A549 (cell line): ENCODE measurements at regions not wholly inside any gene's neighbourhood (a gene's known extent, or its start where the extent isn't known, plus 50 kb on each side); places are given as distances from the start of the nearest gene placed in this dataset.

ENCODE experiments used
- ATAC-seq, 2 experiments: fragments of 200-7000 bp in 1 of 2; fragments of >200 bp in 1 of 2; cut with Nextera tagmentation in 1 of 2; cut with Tn5 transposase in 1 of 2; 3 replicates each; pipeline versions ENCODE4 v1.8.0 to v1.9.1; 2018 to 2020; ENCODE audit warnings: mild to moderate bottlenecking in 1 of 2, moderate library complexity in 1 of 2
- CTCF ChIA-PET: fragments of 300-600 bp; sonication (Branson Sonifier 250); formaldehyde crosslinking; extraction: SDS; loops from one replicate; lab custom pipeline; 2021; ENCODE audit warnings: antibody characterized with exemption, inconsistent platforms; lab: Yijun Ruan, JAX
- POLR2A ChIA-PET: fragments of 350-600 bp; formaldehyde crosslinking; extraction: SDS; loops from one replicate; lab custom pipeline; 2021; ENCODE audit warnings: antibody characterized with exemption, inconsistent platforms; lab: Yijun Ruan, JAX
- DNase-seq, 2 experiments: peaks; one replicate each; pipeline versions ENCODE4 v3.0.0 to v3.0.0-alpha.2; 2011 to 2016; ENCODE audit warnings: low read depth in 1 of 2, low spot score in 1 of 2
- FAIRE-seq: peaks from 2 replicates; lab custom pipeline; 2011; peaks lifted over from hg19 to GRCh38; lab: Jason Lieb, UNC
- H3K27ac ChIP-seq, 2 experiments: fragments of >200 bp; sonication (Bioruptor Twin); formaldehyde crosslinking; 3 replicates each; pipeline ENCODE4 v1.5.1; 2016 to 2017
- H3K4me1 ChIP-seq: fragments of >200 bp; sonication (Bioruptor Twin); formaldehyde crosslinking; 3 replicates; pipeline ENCODE4 v1.6.1; 2016
- H3K4me2 ChIP-seq: fragments of >200 bp; sonication (Bioruptor Twin); formaldehyde crosslinking; 3 replicates; pipeline ENCODE4 v1.6.1; 2016
- H3K4me3 ChIP-seq: fragments of >200 bp; sonication (Bioruptor Twin); formaldehyde crosslinking; 3 replicates; pipeline ENCODE4 v1.5.1; 2016
- H3K9me3 ChIP-seq: fragments of >200 bp; sonication (Bioruptor Twin); formaldehyde crosslinking; 3 replicates; pipeline ENCODE4 v1.6.1; 2016
- CEBPB ChIP-seq, 2 experiments: fragments of >200 bp in 1 of 2; sonication (Bioruptor Twin) in 1 of 2; formaldehyde crosslinking in 1 of 2; IDR thresholded peaks; 2 replicates each; pipeline ENCODE4 v1.6.1; 2012 to 2016
- CHD4 ChIP-seq: fragments of 200-600 bp; sonication (generic); IDR thresholded peaks from 2 replicates; pipeline ENCODE4 v1.6.1; 2016; ENCODE audit warnings: antibody characterized with exemption, mild to moderate bottlenecking, borderline replicate concordance
- EHMT2 ChIP-seq: fragments of 200-600 bp; sonication (generic); IDR thresholded peaks from 2 replicates; pipeline ENCODE4 v1.6.1; 2016; ENCODE audit warnings: antibody characterized with exemption, low read depth, mild to moderate bottlenecking, moderate library complexity
- ELK1 ChIP-seq: fragments of 150-350 bp; IDR thresholded peaks from 2 replicates; pipeline ENCODE4 v1.6.1; 2014; ENCODE audit warnings: low read depth, mild to moderate bottlenecking, low read length
- HDAC2 ChIP-seq: fragments of 200-600 bp; sonication (generic); IDR thresholded peaks from 2 replicates; pipeline ENCODE4 v1.6.1; 2016
- HMGXB4 ChIP-seq: fragments of 250-450 bp; sonication (Bioruptor Pico); IDR thresholded peaks from 2 replicates; pipeline ENCODE4 v1.5.0; 2021; ENCODE audit warnings: mild to moderate bottlenecking, moderate library complexity, borderline replicate concordance
- JUN ChIP-seq, 2 experiments: fragments of >200 bp; sonication (Bioruptor Twin); formaldehyde crosslinking; IDR thresholded peaks; 2 replicates in 1 of 2; 3 replicates in 1 of 2; pipeline ENCODE4 v1.6.1; 2016 to 2017
- SMC3 ChIP-seq: fragments of >200 bp; sonication (Bioruptor Twin); formaldehyde crosslinking; IDR thresholded peaks from 3 replicates; pipeline ENCODE4 v1.6.1; 2018; ENCODE audit warnings: inconsistent platforms
- USF2 ChIP-seq: fragments of 450-650 bp; IDR thresholded peaks from 2 replicates; pipeline ENCODE4 v1.6.1; 2014; ENCODE audit warnings: antibody characterized with exemption
- ZC3H11A ChIP-seq: fragments of 450-650 bp; IDR thresholded peaks from 2 replicates; pipeline ENCODE4 v1.6.1; 2014; ENCODE audit warnings: antibody characterized with exemption, mild to moderate bottlenecking
- ZNF302 ChIP-seq: fragments of 250-450 bp; sonication (Bioruptor Pico); IDR thresholded peaks from 2 replicates; pipeline ENCODE4 v1.9.0; 2021; ENCODE audit warnings: inconsistent platforms, mild to moderate bottlenecking, moderate library complexity
- WGBS: methylation state at CpG from one replicate; pipeline ENCODE4 v1.1.6; 2017; ENCODE audit errors: missing lambda C conversion rate; 5-methylcytosine and 5-hydroxymethylcytosine counted together
- small RNA-seq, 6 experiments: library from RNA; depleted of rRNA; stranded (forward); fragments of <200 nt; gene quantifications; one replicate each; pipeline ENCODE3, GENCODE V24; 2012
- TF ChIP-seq, protein P1 (sequence below): IDR thresholded peaks from 2 replicates; pipeline ENCODE4 v1.6.1; 2012; ENCODE audit warnings: low read depth, borderline replicate concordance

DNA sequence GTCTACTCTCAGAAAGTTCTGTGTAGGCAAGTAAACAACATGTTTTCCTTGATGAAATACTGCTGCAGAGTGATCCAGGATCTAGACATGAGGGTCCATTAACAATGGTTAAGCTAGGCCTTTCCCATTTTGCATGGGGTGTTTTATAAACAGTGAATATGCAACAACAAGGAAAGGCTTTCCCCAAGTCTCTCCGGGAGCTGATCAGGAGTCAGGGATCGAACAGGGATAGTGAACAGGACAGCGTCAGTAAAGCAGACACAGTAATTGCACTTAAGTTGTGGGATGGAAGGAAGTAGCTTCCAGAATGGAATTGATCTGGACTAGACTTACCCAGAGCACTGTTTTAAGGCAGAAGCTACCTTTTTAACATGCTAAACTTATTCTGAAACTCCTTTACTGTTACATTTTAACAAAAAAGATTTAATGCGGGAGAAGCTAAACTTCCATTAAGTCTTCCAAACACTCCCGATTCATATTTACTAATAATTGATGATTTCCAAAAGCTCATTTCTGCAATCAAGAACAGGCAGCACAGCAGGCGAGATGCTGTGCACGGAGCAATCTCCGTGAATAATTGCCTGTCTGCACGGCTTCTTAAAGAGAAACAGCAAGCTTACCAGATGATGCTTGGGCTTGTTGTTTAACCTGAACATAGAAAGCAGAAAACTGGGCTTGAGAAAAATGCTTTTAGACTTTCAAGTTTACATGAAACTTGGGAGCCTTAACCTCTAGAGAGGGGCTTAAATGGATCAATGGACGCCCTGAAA, 50.3 kb upstream of the DOCK1 start:
- FAIRE-seq (no peak), ATAC-seq (no peak), DNase-seq (no peak)
- ChIA-PET POLR2A (no interaction called here), CTCF (no interaction called here)
- Histone ChIP-seq H3K4me2 (no peak overlapping the region), H3K4me1 (no peaks in the 10 kb centered on the region), H3K4me3 (no peak overlapping the region), H3K9me3 (0 out of 3 replicates have a peak, but pooled peaks cover 5% of the 10 kb centered on the region), H3K27ac (no peak overlapping the region)
- no peak for TF ChIP-seq USF2
- no peak for TF ChIP-seq SMC3
- TF ChIP-seq ZNF302 (CRISPR knock-in tag) = no peak
- TF ChIP-seq HDAC2 = no peak
- TF ChIP-seq ELK1 = no peak
- no peak for TF ChIP-seq JUN (IDR thresholded peaks at IDR 0.05)
- TF ChIP-seq CEBPB (IDR thresholded peaks at IDR 0.05) = no peak
- no peak for TF ChIP-seq EHMT2
- TF ChIP-seq ZC3H11A = no peak
- no peak for TF ChIP-seq CHD4
- TF ChIP-seq, protein P1, sequence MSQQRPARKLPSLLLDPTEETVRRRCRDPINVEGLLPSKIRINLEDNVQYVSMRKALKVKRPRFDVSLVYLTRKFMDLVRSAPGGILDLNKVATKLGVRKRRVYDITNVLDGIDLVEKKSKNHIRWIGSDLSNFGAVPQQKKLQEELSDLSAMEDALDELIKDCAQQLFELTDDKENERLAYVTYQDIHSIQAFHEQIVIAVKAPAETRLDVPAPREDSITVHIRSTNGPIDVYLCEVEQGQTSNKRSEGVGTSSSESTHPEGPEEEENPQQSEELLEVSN = no peak
- TF ChIP-seq HMGXB4 = no peak
- WGBS = 62% methylated on average over 10 of the region's 10 CpGs

Small RNA genes in the stretch of these regions (small RNA-seq; reads per million reads assigned to genes)
- gene RF00271 = 0 reads per million in 6 experiments
